HG03457 (cell line): ENCODE measurements at regions not wholly inside any gene's neighbourhood (a gene's known extent, or its start where the extent isn't known, plus 50 kb on each side); places are given as distances from the start of the nearest gene placed in this dataset.

Source experiments
- ATAC-seq: cut with Tn5 transposase; IDR thresholded peaks from one replicate; pipeline ENCODE4 v1.9.1; 2021; ENCODE audit warnings: moderate number of reproducible peaks; ENCODE audit not compliant: unreplicated experiment

GRCh38 chr2:123101434-123101833, 923.7 kb upstream of the CNTNAP5 start:
- no peak for ATAC-seq

GRCh38 chr2:123103902-123104301, 921.2 kb upstream of the CNTNAP5 start:
- no peak for ATAC-seq

GRCh38 chr2:123116595-123116994, 908.5 kb upstream of the CNTNAP5 start:
- no peak for ATAC-seq

GRCh38 chr2:123127236-123127635, 897.9 kb upstream of the CNTNAP5 start:
- ATAC-seq = no peak

GRCh38 chr2:123128951-123129350, 896.1 kb upstream of the CNTNAP5 start:
- no peak for ATAC-seq

GRCh38 chr2:123136419-123136818, 888.7 kb upstream of the CNTNAP5 start:
- ATAC-seq = no peak

GRCh38 chr2:123144082-123144481, 881.0 kb upstream of the CNTNAP5 start:
- ATAC-seq = no peak

- no peak for ATAC-seq
Observed at GRCh38 chr2:123153041-123153440, 872.0 kb upstream of the CNTNAP5 start.

GRCh38 chr2:123154195-123154594, 870.9 kb upstream of the CNTNAP5 start:
- ATAC-seq = no peak

- no peak for ATAC-seq
Observed at GRCh38 chr2:123157016-123157415, 868.1 kb upstream of the CNTNAP5 start.

GRCh38 chr2:123162400-123163016, 862.6 kb upstream of the CNTNAP5 start:
- no peak for ATAC-seq

GRCh38 chr2:123163398-123163797, 861.7 kb upstream of the CNTNAP5 start:
- ATAC-seq = no peak

GRCh38 chr2:123164216-123164615, 860.9 kb upstream of the CNTNAP5 start:
- no peak for ATAC-seq

GRCh38 chr2:123165616-123166015, 859.5 kb upstream of the CNTNAP5 start:
- ATAC-seq = no peak

GRCh38 chr2:123179526-123179925, 845.6 kb upstream of the CNTNAP5 start:
- no peak for ATAC-seq

GRCh38 chr2:123195957-123196356, 829.1 kb upstream of the CNTNAP5 start:
- no peak for ATAC-seq

- ATAC-seq = no peak
Observed at GRCh38 chr2:123200035-123200434, 825.1 kb upstream of the CNTNAP5 start.

- no peak for ATAC-seq
Observed at GRCh38 chr2:123207245-123207644, 817.8 kb upstream of the CNTNAP5 start.

GRCh38 chr2:123209202-123209601, 815.9 kb upstream of the CNTNAP5 start:
- ATAC-seq = no peak

- ATAC-seq = no peak
Observed at GRCh38 chr2:123211181-123211580, 813.9 kb upstream of the CNTNAP5 start.

GRCh38 chr2:123245156-123245555, 779.9 kb upstream of the CNTNAP5 start:
- no peak for ATAC-seq

GRCh38 chr2:123258877-123259539, 766.1 kb upstream of the CNTNAP5 start:
- ATAC-seq = no peak

- ATAC-seq = no peak
Observed at GRCh38 chr2:123262856-123263255, 762.2 kb upstream of the CNTNAP5 start.
